ENCODE measurements at regions not wholly inside any gene's neighbourhood (a gene's known extent, or its start where the extent isn't known, plus 50 kb on each side); places are given as distances from the start of the nearest gene placed in this dataset.

- no peaks in the 10 kb centered on the region for H3K9me2 ChIP-seq (ENCODE audit: insufficient read depth)
- no peaks in the 10 kb centered on the region for H4K20me1 ChIP-seq (ENCODE audit: insufficient read depth)
- no peak overlapping the region for H3K4me2 ChIP-seq
- intact Hi-C loops (cut with micrococcal nuclease; ENCODE audit: unreplicated experiment), result no loop called here
- no peaks in the 10 kb centered on the region for H3K27me3 ChIP-seq (ENCODE audit: insufficient read depth, low read depth)
- POLR2A ChIA-PET (ENCODE audit: unreplicated experiment), result no interaction called here
- DNase-seq, result peak; percentile 35 to 54
- no peaks in the 10 kb centered on the region for H3K79me2 ChIP-seq (ENCODE audit: low read depth)
- H3K4me3 ChIP-seq, result no peak overlapping the region
- peak; percentile 66 for TF ChIP-seq CTCF (conservative IDR thresholded peaks at IDR 0.05)
- TF ChIP-seq EZH2 (IDR thresholded peaks at IDR 0.05; ENCODE audit: low read depth), result no peak
- CTCF ChIA-PET, result interaction anchor here (0.9 to 1.6 kb wide), 3 partner anchors 898 to 943 kb away, joined by 3 to 6 read pairs (median 6); no protein-coding TSS in a partner anchor
- no peaks in the 10 kb centered on the region for H3K9me3 ChIP-seq (ENCODE audit: insufficient read depth, low read depth)
- BruUV-seq (replicated peaks), result no TSS peak
- no peaks in the 10 kb centered on the region for H3F3A ChIP-seq (ENCODE audit: insufficient read depth, low read depth)
- H3K27ac ChIP-seq, result no peak overlapping the region
- H2AFZ ChIP-seq, result no peak overlapping the region
- H3K4me1 ChIP-seq (replicated peaks; ENCODE audit: insufficient read depth), result no peaks in the 10 kb centered on the region
- no peaks in the 10 kb centered on the region for H3K36me3 ChIP-seq (ENCODE audit: low read depth)
Measured at GRCh38 chr2:137888845-137889244, 75.4 kb upstream of the HNMT start.

GRCh38 chr2:137892739-137893138, 71.5 kb upstream of the HNMT start:
- no peaks in the 10 kb centered on the region for H3K4me1 ChIP-seq (replicated peaks; ENCODE audit: insufficient read depth)
- CTCF ChIA-PET, result no interaction called here
- no peaks in the 10 kb centered on the region for H3K27me3 ChIP-seq (ENCODE audit: insufficient read depth, low read depth)
- H3K4me3 ChIP-seq, result no peak overlapping the region
- H4K20me1 ChIP-seq (ENCODE audit: insufficient read depth), result no peaks in the 10 kb centered on the region
- H3K36me3 ChIP-seq (ENCODE audit: low read depth), result no peaks in the 10 kb centered on the region
- no peak overlapping the region for H3K4me2 ChIP-seq
- intact Hi-C loops (cut with micrococcal nuclease; ENCODE audit: unreplicated experiment), result no loop called here
- no peaks in the 10 kb centered on the region for H3K9me3 ChIP-seq (ENCODE audit: insufficient read depth, low read depth)
- no peaks in the 10 kb centered on the region for H3K79me2 ChIP-seq (ENCODE audit: low read depth)
- no peak for DNase-seq
- TF ChIP-seq CTCF (conservative IDR thresholded peaks at IDR 0.05) (no peak), EZH2 (IDR thresholded peaks at IDR 0.05; ENCODE audit: low read depth) (no peak)
- no peak overlapping the region for H3K27ac ChIP-seq
- POLR2A ChIA-PET (ENCODE audit: unreplicated experiment), result no interaction called here
- H3F3A ChIP-seq (ENCODE audit: insufficient read depth, low read depth), result no peaks in the 10 kb centered on the region
- no peaks in the 10 kb centered on the region for H3K9me2 ChIP-seq (ENCODE audit: insufficient read depth)
- no TSS peak for BruUV-seq (replicated peaks)
- no peak overlapping the region for H2AFZ ChIP-seq

- Histone ChIP-seq H3K4me2 (no peak overlapping the region), H3K9me3 (ENCODE audit: insufficient read depth, low read depth) (no peaks in the 10 kb centered on the region), H3K36me3 (ENCODE audit: low read depth) (no peaks in the 10 kb centered on the region), H3K27ac (no peak overlapping the region), H3K79me2 (ENCODE audit: low read depth) (no peaks in the 10 kb centered on the region), H3K4me1 (replicated peaks; ENCODE audit: insufficient read depth) (no peaks in the 10 kb centered on the region), H4K20me1 (ENCODE audit: insufficient read depth) (no peaks in the 10 kb centered on the region), H3K4me3 (no peak overlapping the region), H3F3A (ENCODE audit: insufficient read depth, low read depth) (no peaks in the 10 kb centered on the region), H3K27me3 (ENCODE audit: insufficient read depth, low read depth) (no peaks in the 10 kb centered on the region), H3K9me2 (ENCODE audit: insufficient read depth) (no peaks in the 10 kb centered on the region), H2AFZ (no peak overlapping the region)
- BruUV-seq (replicated peaks), result no TSS peak
- intact Hi-C loops (cut with micrococcal nuclease; ENCODE audit: unreplicated experiment), result no loop called here
- DNase-seq, result no peak
- ChIA-PET POLR2A (ENCODE audit: unreplicated experiment) (no interaction called here), CTCF (no interaction called here)
- TF ChIP-seq EZH2 (IDR thresholded peaks at IDR 0.05; ENCODE audit: low read depth) (no peak), CTCF (conservative IDR thresholded peaks at IDR 0.05) (no peak)
Measured at GRCh38 chr2:137893145-137893544, 71.1 kb upstream of the HNMT start.
